HEK293 (cell line): ENCODE measurements at regions not wholly inside any gene's neighbourhood (a gene's known extent, or its start where the extent isn't known, plus 50 kb on each side); places are given as distances from the start of the nearest gene placed in this dataset.

Experiments
- CTCF ChIA-PET: fragments of 350-600 bp; formaldehyde crosslinking; extraction: SDS; loops from one replicate; lab custom pipeline; 2021; ENCODE audit warnings: antibody characterized with exemption; lab: Yijun Ruan, JAX
- POLR2A ChIA-PET: fragments of 300-600 bp; formaldehyde crosslinking; extraction: SDS; loops from one replicate; lab custom pipeline; 2020; ENCODE audit warnings: antibody characterized with exemption, inconsistent platforms; lab: Yijun Ruan, JAX
- H3K27ac ChIP-seq: fragments of 200-500 bp; sonication (Bioruptor generic); 2 replicates; pipeline ENCODE4 v1.5.1; 2014; ENCODE audit warnings: low read depth, low read length, control low read depth, inconsistent platforms; ENCODE audit errors: extremely low read depth
- H3K36me3 ChIP-seq, 2 experiments: fragments of 200-500 bp in 1 of 2; sonication (Bioruptor generic) in 1 of 2; 1 replicate in 1 of 2; 2 replicates in 1 of 2; pipeline ENCODE4 v1.5.1; 2014 to 2017; ENCODE audit warnings: inconsistent platforms in 2 of 2, low read length in 2 of 2; ENCODE audit not compliant: control insufficient read depth in 2 of 2, insufficient read depth in 1 of 2
- H3K4me1 ChIP-seq: fragments of 200-500 bp; sonication (Bioruptor generic); 2 replicates; pipeline ENCODE4 v1.5.1; 2014; ENCODE audit warnings: mild to moderate bottlenecking, low read length, inconsistent platforms; ENCODE audit not compliant: control insufficient read depth, insufficient read depth
- H3K4me3 ChIP-seq: 2 replicates; pipeline ENCODE4 v1.5.1; 2011; ENCODE audit warnings: low read depth, mild to moderate bottlenecking, control low read depth, low read length, moderate library complexity
- H3K9me3 ChIP-seq: fragments of 200-500 bp; sonication (Bioruptor generic); 2 replicates; pipeline ENCODE4 v1.5.1; 2014; ENCODE audit warnings: low read depth, low read length, inconsistent platforms; ENCODE audit not compliant: control insufficient read depth, insufficient read depth
- EGR2 ChIP-seq: fragments of 450-650 bp; formaldehyde crosslinking; IDR thresholded peaks from 2 replicates; pipeline ENCODE4 v1.5.1; 2016; ENCODE audit warnings: low read depth, missing biosample characterization, missing genetic modification characterization
- HIC1 ChIP-seq: fragments of 450-650 bp; formaldehyde crosslinking; IDR thresholded peaks from 2 replicates; pipeline ENCODE4 v1.5.1; 2016; ENCODE audit warnings: missing biosample characterization, missing genetic modification characterization
- KLF9 ChIP-seq: fragments of 450-650 bp; formaldehyde crosslinking; IDR thresholded peaks from 2 replicates; pipeline ENCODE4 v1.5.1; 2016; ENCODE audit warnings: missing biosample characterization, missing genetic modification characterization, low read depth
- PRDM6 ChIP-seq: fragments of 450-650 bp; formaldehyde crosslinking; IDR thresholded peaks from 2 replicates; pipeline ENCODE4 v1.5.1; 2017; ENCODE audit warnings: missing biosample characterization, missing genetic modification characterization
- REST ChIP-seq: fragments of 450-650 bp; formaldehyde crosslinking; IDR thresholded peaks from 2 replicates; pipeline ENCODE4 v1.5.1; 2016; ENCODE audit warnings: missing biosample characterization, missing genetic modification characterization
- ZBTB21 ChIP-seq: fragments of 450-650 bp; formaldehyde crosslinking; IDR thresholded peaks from 2 replicates; pipeline ENCODE4 v1.5.1; 2017; ENCODE audit warnings: missing biosample characterization, missing genetic modification characterization
- ZFHX2 ChIP-seq: fragments of 450-650 bp; formaldehyde crosslinking; conservative IDR thresholded peaks from 2 replicates; pipeline ENCODE4 v1.5.1; 2016; ENCODE audit warnings: missing biosample characterization, missing genetic modification characterization
- ZNF114 ChIP-seq: fragments of 450-650 bp; formaldehyde crosslinking; IDR thresholded peaks from 2 replicates; pipeline ENCODE4 v1.5.0; 2017; ENCODE audit warnings: missing biosample characterization, missing genetic modification characterization
- ZNF146 ChIP-seq: fragments of 450-650 bp; formaldehyde crosslinking; IDR thresholded peaks from 2 replicates; pipeline ENCODE4 v1.5.1; 2016; ENCODE audit warnings: missing biosample characterization, missing genetic modification characterization
- ZNF155 ChIP-seq: fragments of 450-650 bp; formaldehyde crosslinking; IDR thresholded peaks from 2 replicates; pipeline ENCODE4 v1.5.1; 2016; ENCODE audit warnings: missing biosample characterization, missing genetic modification characterization
- ZNF175 ChIP-seq: fragments of 450-650 bp; formaldehyde crosslinking; IDR thresholded peaks from 2 replicates; pipeline ENCODE4 v1.5.1; 2016; ENCODE audit warnings: missing biosample characterization, missing genetic modification characterization
- ZNF571 ChIP-seq: fragments of 450-650 bp; formaldehyde crosslinking; IDR thresholded peaks from 2 replicates; pipeline ENCODE4 v1.5.0; 2017; ENCODE audit warnings: missing biosample characterization, missing genetic modification characterization
- ZNF610 ChIP-seq: fragments of 450-650 bp; formaldehyde crosslinking; IDR thresholded peaks from 2 replicates; pipeline ENCODE4 v1.5.1; 2016; ENCODE audit warnings: missing biosample characterization, missing genetic modification characterization, borderline replicate concordance
- ZNF707 ChIP-seq: fragments of 450-650 bp; formaldehyde crosslinking; IDR thresholded peaks from 2 replicates; pipeline ENCODE4 v1.5.1; 2016; ENCODE audit warnings: missing biosample characterization, missing genetic modification characterization
- ZNF791 ChIP-seq: fragments of 450-650 bp; formaldehyde crosslinking; IDR thresholded peaks from 2 replicates; pipeline ENCODE4 v1.5.1; 2016; ENCODE audit warnings: missing biosample characterization, missing genetic modification characterization
- ZSCAN4 ChIP-seq: fragments of 450-650 bp; formaldehyde crosslinking; IDR thresholded peaks from 2 replicates; pipeline ENCODE4 v1.5.1; 2017; ENCODE audit warnings: missing biosample characterization, missing genetic modification characterization
- TF ChIP-seq, protein P1 (sequence below): fragments of 450-650 bp; formaldehyde crosslinking; IDR thresholded peaks from 2 replicates; pipeline ENCODE4 v1.5.1; 2016; ENCODE audit warnings: missing biosample characterization, missing genetic modification characterization
- TF ChIP-seq, protein P2 (sequence below): fragments of 450-650 bp; formaldehyde crosslinking; IDR thresholded peaks from 2 replicates; pipeline ENCODE4 v1.5.1; 2017; ENCODE audit warnings: missing biosample characterization, mild to moderate bottlenecking, missing genetic modification characterization, moderate library complexity
- TF ChIP-seq, protein P3 (sequence below): fragments of 450-650 bp; formaldehyde crosslinking; IDR thresholded peaks from 2 replicates; pipeline ENCODE4 v1.5.1; 2016; ENCODE audit warnings: missing biosample characterization, missing genetic modification characterization

GRCh38 chr2:58520903-58521302 lies 279.8 kb upstream of the FANCL start (continued):
- no peak for TF ChIP-seq PRDM6
- TF ChIP-seq, protein P1, sequence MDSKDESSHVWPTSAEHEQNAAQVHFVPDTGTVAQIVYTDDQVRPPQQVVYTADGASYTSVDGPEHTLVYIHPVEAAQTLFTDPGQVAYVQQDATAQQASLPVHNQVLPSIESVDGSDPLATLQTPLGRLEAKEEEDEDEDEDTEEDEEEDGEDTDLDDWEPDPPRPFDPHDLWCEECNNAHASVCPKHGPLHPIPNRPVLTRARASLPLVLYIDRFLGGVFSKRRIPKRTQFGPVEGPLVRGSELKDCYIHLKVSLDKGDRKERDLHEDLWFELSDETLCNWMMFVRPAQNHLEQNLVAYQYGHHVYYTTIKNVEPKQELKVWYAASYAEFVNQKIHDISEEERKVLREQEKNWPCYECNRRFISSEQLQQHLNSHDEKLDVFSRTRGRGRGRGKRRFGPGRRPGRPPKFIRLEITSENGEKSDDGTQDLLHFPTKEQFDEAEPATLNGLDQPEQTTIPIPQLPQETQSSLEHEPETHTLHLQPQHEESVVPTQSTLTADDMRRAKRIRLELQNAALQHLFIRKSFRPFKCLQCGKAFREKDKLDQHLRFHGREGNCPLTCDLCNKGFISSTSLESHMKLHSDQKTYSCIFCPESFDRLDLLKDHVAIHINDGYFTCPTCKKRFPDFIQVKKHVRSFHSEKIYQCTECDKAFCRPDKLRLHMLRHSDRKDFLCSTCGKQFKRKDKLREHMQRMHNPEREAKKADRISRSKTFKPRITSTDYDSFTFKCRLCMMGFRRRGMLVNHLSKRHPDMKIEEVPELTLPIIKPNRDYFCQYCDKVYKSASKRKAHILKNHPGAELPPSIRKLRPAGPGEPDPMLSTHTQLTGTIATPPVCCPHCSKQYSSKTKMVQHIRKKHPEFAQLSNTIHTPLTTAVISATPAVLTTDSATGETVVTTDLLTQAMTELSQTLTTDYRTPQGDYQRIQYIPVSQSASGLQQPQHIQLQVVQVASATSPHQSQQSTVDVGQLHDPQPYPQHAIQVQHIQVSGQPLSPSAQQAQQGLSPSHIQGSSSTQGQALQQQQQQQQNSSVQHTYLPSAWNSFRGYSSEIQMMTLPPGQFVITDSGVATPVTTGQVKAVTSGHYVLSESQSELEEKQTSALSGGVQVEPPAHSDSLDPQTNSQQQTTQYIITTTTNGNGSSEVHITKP (tag by site-specific recombination): no peak
- TF ChIP-seq ZNF155: no peak
- TF ChIP-seq, protein P2, sequence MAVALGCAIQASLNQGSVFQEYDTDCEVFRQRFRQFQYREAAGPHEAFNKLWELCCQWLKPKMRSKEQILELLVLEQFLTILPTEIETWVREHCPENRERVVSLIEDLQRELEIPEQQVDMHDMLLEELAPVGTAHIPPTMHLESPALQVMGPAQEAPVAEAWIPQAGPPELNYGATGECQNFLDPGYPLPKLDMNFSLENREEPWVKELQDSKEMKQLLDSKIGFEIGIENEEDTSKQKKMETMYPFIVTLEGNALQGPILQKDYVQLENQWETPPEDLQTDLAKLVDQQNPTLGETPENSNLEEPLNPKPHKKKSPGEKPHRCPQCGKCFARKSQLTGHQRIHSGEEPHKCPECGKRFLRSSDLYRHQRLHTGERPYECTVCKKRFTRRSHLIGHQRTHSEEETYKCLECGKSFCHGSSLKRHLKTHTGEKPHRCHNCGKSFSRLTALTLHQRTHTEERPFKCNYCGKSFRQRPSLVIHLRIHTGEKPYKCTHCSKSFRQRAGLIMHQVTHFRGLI (tag by site-specific recombination): no peak
- TF ChIP-seq, protein P3, sequence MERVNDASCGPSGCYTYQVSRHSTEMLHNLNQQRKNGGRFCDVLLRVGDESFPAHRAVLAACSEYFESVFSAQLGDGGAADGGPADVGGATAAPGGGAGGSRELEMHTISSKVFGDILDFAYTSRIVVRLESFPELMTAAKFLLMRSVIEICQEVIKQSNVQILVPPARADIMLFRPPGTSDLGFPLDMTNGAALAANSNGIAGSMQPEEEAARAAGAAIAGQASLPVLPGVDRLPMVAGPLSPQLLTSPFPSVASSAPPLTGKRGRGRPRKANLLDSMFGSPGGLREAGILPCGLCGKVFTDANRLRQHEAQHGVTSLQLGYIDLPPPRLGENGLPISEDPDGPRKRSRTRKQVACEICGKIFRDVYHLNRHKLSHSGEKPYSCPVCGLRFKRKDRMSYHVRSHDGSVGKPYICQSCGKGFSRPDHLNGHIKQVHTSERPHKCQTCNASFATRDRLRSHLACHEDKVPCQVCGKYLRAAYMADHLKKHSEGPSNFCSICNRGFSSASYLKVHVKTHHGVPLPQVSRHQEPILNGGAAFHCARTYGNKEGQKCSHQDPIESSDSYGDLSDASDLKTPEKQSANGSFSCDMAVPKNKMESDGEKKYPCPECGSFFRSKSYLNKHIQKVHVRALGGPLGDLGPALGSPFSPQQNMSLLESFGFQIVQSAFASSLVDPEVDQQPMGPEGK: no peak
- no peak for TF ChIP-seq HIC1

DNA sequence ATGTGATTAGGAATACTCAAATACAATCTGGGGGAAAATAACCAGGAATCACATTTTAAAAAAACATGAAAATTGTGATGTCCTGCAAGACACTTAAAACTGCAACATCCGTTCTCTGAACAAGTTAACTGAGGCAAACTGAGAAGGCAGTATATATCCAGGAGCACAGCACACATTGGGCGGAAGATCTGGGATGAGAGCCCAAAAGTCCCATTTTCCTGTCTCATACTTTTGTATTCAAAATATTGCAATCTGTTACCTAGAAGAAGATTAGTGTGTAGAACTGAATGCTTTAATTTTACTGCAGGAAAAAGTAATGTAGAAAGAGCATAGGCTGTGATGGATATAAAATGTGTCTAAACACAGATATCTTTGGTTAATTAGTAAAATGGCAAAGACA lies 276.8 kb upstream of the FANCL start:
- H3K36me3 ChIP-seq: no peaks in the 10 kb centered on the region
- no peaks in the 10 kb centered on the region for H3K9me3 ChIP-seq
- ChIA-PET POLR2A (no interaction called here), CTCF (interaction anchor here (0.6 kb wide), 1 partner anchor 71 kb away, joined by 4 read pairs; no protein-coding TSS in a partner anchor)
- no peak for TF ChIP-seq ZSCAN4 (tag by site-specific recombination)
- TF ChIP-seq KLF9 (tag by site-specific recombination): no peak
- TF ChIP-seq ZNF571 (tag by site-specific recombination): no peak
- no peak for TF ChIP-seq ZNF155
- no peak for TF ChIP-seq ZNF610 (tag by site-specific recombination)
- no peak for TF ChIP-seq REST (tag by site-specific recombination)
- no peak for TF ChIP-seq ZNF146 (tag by site-specific recombination)
- no peak for TF ChIP-seq ZNF175 (tag by site-specific recombination)
- TF ChIP-seq EGR2 (tag by site-specific recombination): no peak
- TF ChIP-seq ZNF114 (tag by site-specific recombination): no peak
- no peak for TF ChIP-seq ZFHX2 (tag by site-specific recombination)
- no peak for TF ChIP-seq ZBTB21
- no peak for TF ChIP-seq ZNF791 (tag by site-specific recombination)
- no peak for TF ChIP-seq ZNF707 (tag by site-specific recombination)
- H3K27ac ChIP-seq: no peak overlapping the region
- no peak overlapping the region for H3K4me3 ChIP-seq
- 0 out of 2 replicates have a peak, but pooled peaks cover 5% of the 10 kb centered on the region for H3K4me1 ChIP-seq
